Lower leg skin (tissue), 3 donors: ENCODE measurements at regions not wholly inside any gene's neighbourhood (a gene's known extent, or its start where the extent isn't known, plus 50 kb on each side); places are given as distances from the start of the nearest gene placed in this dataset.

ENCODE experiments used
- POLR2A ChIP-seq, 2 donors: fragments of 450-650 bp; IDR thresholded peaks; one replicate each; pipeline ENCODE4 v1.6.1; 2016 to 2017; ENCODE audit warnings: antibody characterized with exemption in 2 of 2, mild to moderate bottlenecking in 1 of 2, moderate library complexity in 1 of 2
- TF ChIP-seq, protein P1 (sequence below), 3 donors: fragments of 450-650 bp; IDR thresholded peaks; one replicate each; pipeline ENCODE4 v1.5.1; 2016; ENCODE audit warnings: antibody characterized with exemption in 3 of 3, mild to moderate bottlenecking in 3 of 3, moderate library complexity in 2 of 3

DNA sequence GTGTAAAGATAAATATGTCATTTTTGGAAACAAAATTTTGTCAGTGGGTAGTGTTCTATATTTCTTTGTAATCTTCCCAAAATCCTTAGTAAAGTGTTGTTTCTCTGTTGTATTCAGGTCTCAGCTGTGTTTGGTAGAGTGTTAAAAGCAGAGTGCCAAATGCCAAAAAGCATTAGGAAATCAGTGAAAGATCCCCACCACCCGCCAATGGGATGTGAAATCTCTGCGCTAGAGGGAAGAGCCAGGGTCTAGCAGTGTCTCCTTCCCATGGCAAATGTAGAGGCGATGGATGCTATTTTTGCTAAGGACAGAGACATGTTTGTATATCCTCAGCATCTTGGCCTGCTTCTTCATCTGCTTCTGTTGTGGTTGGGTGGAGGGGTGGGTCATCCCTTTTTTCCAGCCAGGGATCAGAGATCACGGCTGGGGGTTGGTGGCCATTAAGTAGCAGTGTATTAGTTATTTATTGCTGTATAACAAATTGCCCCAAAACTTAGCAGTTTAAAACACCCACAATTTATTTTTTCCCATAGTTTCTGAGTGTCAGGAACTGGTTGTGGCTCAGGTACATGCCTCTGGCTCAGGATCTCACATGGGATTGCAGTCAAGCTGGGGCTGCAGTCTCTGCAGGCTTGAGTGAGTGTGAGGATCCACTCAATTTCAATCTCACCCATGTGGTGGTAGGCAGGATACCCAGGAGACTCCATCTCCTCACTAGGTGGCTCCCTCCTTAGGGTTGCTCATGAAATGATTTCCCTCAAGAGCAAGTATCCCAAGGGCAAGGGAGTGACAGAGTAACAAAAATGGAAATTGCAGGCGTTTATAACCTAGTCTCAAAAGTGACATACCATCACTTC, 211.9 kb downstream of the MYCN start:
- TF ChIP-seq POLR2A (IDR thresholded peaks at IDR 0.05): no peak
- TF ChIP-seq, protein P1, sequence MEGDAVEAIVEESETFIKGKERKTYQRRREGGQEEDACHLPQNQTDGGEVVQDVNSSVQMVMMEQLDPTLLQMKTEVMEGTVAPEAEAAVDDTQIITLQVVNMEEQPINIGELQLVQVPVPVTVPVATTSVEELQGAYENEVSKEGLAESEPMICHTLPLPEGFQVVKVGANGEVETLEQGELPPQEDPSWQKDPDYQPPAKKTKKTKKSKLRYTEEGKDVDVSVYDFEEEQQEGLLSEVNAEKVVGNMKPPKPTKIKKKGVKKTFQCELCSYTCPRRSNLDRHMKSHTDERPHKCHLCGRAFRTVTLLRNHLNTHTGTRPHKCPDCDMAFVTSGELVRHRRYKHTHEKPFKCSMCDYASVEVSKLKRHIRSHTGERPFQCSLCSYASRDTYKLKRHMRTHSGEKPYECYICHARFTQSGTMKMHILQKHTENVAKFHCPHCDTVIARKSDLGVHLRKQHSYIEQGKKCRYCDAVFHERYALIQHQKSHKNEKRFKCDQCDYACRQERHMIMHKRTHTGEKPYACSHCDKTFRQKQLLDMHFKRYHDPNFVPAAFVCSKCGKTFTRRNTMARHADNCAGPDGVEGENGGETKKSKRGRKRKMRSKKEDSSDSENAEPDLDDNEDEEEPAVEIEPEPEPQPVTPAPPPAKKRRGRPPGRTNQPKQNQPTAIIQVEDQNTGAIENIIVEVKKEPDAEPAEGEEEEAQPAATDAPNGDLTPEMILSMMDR (IDR thresholded peaks at IDR 0.05): no peak
